Neural progenitor cell (in vitro differentiated cells): ENCODE measurements at regions not wholly inside any gene's neighbourhood (a gene's known extent, or its start where the extent isn't known, plus 50 kb on each side); places are given as distances from the start of the nearest gene placed in this dataset.

Source experiments
- DNase-seq: peaks from one replicate; pipeline ENCODE4 v3.0.0-alpha.2; 2016; ENCODE audit warnings: low spot score
- H2AFZ ChIP-seq: fragments of 200-600 bp; sonication (generic); replicated peaks from 2 replicates; pipeline ENCODE4 v1.6.1; 2016; ENCODE audit warnings: antibody characterized with exemption
- H3F3A ChIP-seq: fragments of 200-600 bp; sonication (generic); 2 replicates; pipeline ENCODE4 v1.6.1; 2016; ENCODE audit warnings: antibody characterized with exemption, low read depth
- H3K27ac ChIP-seq: fragments of 200-600 bp; sonication (generic); 2 replicates; pipeline ENCODE4 v1.5.1; 2016; ENCODE audit warnings: mild to moderate bottlenecking
- H3K27me3 ChIP-seq: fragments of 200-600 bp; sonication (generic); 2 replicates; pipeline ENCODE4 v1.6.1; 2016; ENCODE audit warnings: mild to moderate bottlenecking, moderate library complexity
- H3K36me3 ChIP-seq: fragments of 200-600 bp; sonication (generic); 2 replicates; pipeline ENCODE4 v1.5.1; 2016
- H3K4me1 ChIP-seq: fragments of 200-600 bp; sonication (generic); 2 replicates; pipeline ENCODE4 v1.6.1; 2016; ENCODE audit warnings: mixed run types
- H3K4me2 ChIP-seq: fragments of 200-600 bp; sonication (generic); 2 replicates; pipeline ENCODE4 v1.6.1; 2016
- H3K4me3 ChIP-seq: fragments of 200-600 bp; sonication (generic); 2 replicates; pipeline ENCODE4 v1.5.1; 2016
- H3K79me2 ChIP-seq: fragments of 200-600 bp; sonication (generic); 2 replicates; pipeline ENCODE4 v1.6.1; 2016; ENCODE audit warnings: low read depth
- H3K9ac ChIP-seq: fragments of 200-600 bp; sonication (generic); 2 replicates; pipeline ENCODE4 v1.6.1; 2016
- H3K9me3 ChIP-seq: fragments of 200-600 bp; sonication (generic); 2 replicates; pipeline ENCODE4 v1.5.1; 2016; ENCODE audit warnings: low read depth
- H4K20me1 ChIP-seq: fragments of 200-600 bp; sonication (generic); 2 replicates; pipeline ENCODE4 v1.6.1; 2016; ENCODE audit warnings: low read depth
- H3K27ac Mint-ChIP-seq: 3 replicates; pipeline ENCODE4 v1.8.0; 2021; ENCODE audit warnings: mixed read lengths
- H3K27me3 Mint-ChIP-seq: 2 replicates; pipeline ENCODE4 v1.8.0; 2022; ENCODE audit warnings: low read depth, mild to moderate bottlenecking, inconsistent platforms, moderate library complexity, mixed read lengths; ENCODE audit not compliant: insufficient read depth
- H3K36me3 Mint-ChIP-seq: 3 replicates; pipeline ENCODE4 v1.8.0; 2021; ENCODE audit warnings: mixed read lengths
- H3K4me1 Mint-ChIP-seq: 3 replicates; pipeline ENCODE4 v1.8.0; 2021; ENCODE audit warnings: mixed read lengths
- H3K4me3 Mint-ChIP-seq: 3 replicates; pipeline ENCODE4 v1.8.0; 2021; ENCODE audit warnings: mild to moderate bottlenecking, moderate library complexity, mixed read lengths
- H3K9me3 Mint-ChIP-seq: 3 replicates; pipeline ENCODE4 v1.8.0; 2020; ENCODE audit warnings: mixed read lengths
- CTCF ChIP-seq: fragments of 200-600 bp; sonication (generic); IDR thresholded peaks from 2 replicates; pipeline ENCODE4 v1.5.1; 2017; ENCODE audit warnings: antibody characterized with exemption, mild to moderate bottlenecking
- EZH2 ChIP-seq: fragments of 200-600 bp; sonication (generic); IDR thresholded peaks from 2 replicates; pipeline ENCODE4 v1.6.1; 2017; ENCODE audit warnings: antibody characterized with exemption, mild to moderate bottlenecking, moderate library complexity
- EZH2phosphoT487 ChIP-seq: fragments of 200-600 bp; sonication (generic); IDR thresholded peaks from 2 replicates; pipeline ENCODE4 v1.6.1; 2017; ENCODE audit warnings: antibody characterized with exemption

GRCh38 chr17:72485596-72485995, 364.8 kb downstream of the SOX9 start:
- Histone ChIP-seq H3K9me3 (no peaks in the 10 kb centered on the region), H3K9ac (no peak overlapping the region), H4K20me1 (no peaks in the 10 kb centered on the region), H3K79me2 (no peaks in the 10 kb centered on the region), H3K4me2 (no peak overlapping the region), H3K4me3 (no peak overlapping the region), H2AFZ (no peak overlapping the region), H3K4me1 (peaks cover 4% of the 10 kb centered on the region), H3K27ac (no peak overlapping the region), H3F3A (no peaks in the 10 kb centered on the region), H3K36me3 (no peaks in the 10 kb centered on the region), H3K27me3 (no peaks in the 10 kb centered on the region)
- H3K4me1 Mint-ChIP-seq: peaks cover 6% of the 10 kb centered on the region
- H3K27me3 Mint-ChIP-seq: peaks cover 3% of the 10 kb centered on the region
- no peak overlapping the region for H3K27ac Mint-ChIP-seq
- peaks cover 15% of the 10 kb centered on the region for H3K9me3 Mint-ChIP-seq
- no peak for DNase-seq
- TF ChIP-seq CTCF (no peak), EZH2 (no peak), EZH2phosphoT487 (no peak)
- no peak overlapping the region for H3K4me3 Mint-ChIP-seq
- H3K36me3 Mint-ChIP-seq: no peaks in the 10 kb centered on the region

GRCh38 chr17:72486806-72487205, 366.0 kb downstream of the SOX9 start:
- Histone ChIP-seq H4K20me1 (no peaks in the 10 kb centered on the region), H3K4me3 (no peak overlapping the region), H3K27me3 (no peaks in the 10 kb centered on the region), H3K9me3 (no peaks in the 10 kb centered on the region), H3K4me1 (peaks cover 4% of the 10 kb centered on the region), H3K4me2 (no peak overlapping the region), H3F3A (no peaks in the 10 kb centered on the region), H3K27ac (no peak overlapping the region), H3K9ac (no peak overlapping the region), H3K79me2 (no peaks in the 10 kb centered on the region), H3K36me3 (no peaks in the 10 kb centered on the region), H2AFZ (no peak overlapping the region)
- no peak overlapping the region for H3K4me3 Mint-ChIP-seq
- TF ChIP-seq EZH2phosphoT487: no peak
- no peak for TF ChIP-seq EZH2
- TF ChIP-seq CTCF: no peak
- no peak for DNase-seq
- H3K27ac Mint-ChIP-seq: no peak overlapping the region
- H3K4me1 Mint-ChIP-seq: peaks cover 6% of the 10 kb centered on the region
- peaks cover 3% of the 10 kb centered on the region for H3K27me3 Mint-ChIP-seq
- H3K36me3 Mint-ChIP-seq: no peaks in the 10 kb centered on the region
- H3K9me3 Mint-ChIP-seq: peaks cover 13% of the 10 kb centered on the region

- peaks cover 7% of the 10 kb centered on the region for H3K9me3 Mint-ChIP-seq
- DNase-seq: no peak
- H3K27ac ChIP-seq: no peak overlapping the region
- peaks cover 6% of the 10 kb centered on the region for H3K4me1 Mint-ChIP-seq
- peaks cover 4% of the 10 kb centered on the region for H3K4me1 ChIP-seq
- peaks cover 3% of the 10 kb centered on the region for H3K27me3 Mint-ChIP-seq
- no peaks in the 10 kb centered on the region for H3K27me3 ChIP-seq
- no peaks in the 10 kb centered on the region for H3F3A ChIP-seq
- no peaks in the 10 kb centered on the region for H3K36me3 Mint-ChIP-seq
- no peak overlapping the region for H3K4me2 ChIP-seq
- H3K36me3 ChIP-seq: no peaks in the 10 kb centered on the region
- no peak overlapping the region for H3K9ac ChIP-seq
- no peaks in the 10 kb centered on the region for H3K79me2 ChIP-seq
- no peak overlapping the region for H2AFZ ChIP-seq
- H4K20me1 ChIP-seq: no peaks in the 10 kb centered on the region
- H3K27ac Mint-ChIP-seq: no peak overlapping the region
- H3K4me3 ChIP-seq: no peak overlapping the region
- no peak overlapping the region for H3K4me3 Mint-ChIP-seq
- TF ChIP-seq EZH2phosphoT487 (no peak), CTCF (no peak), EZH2 (no peak)
- no peaks in the 10 kb centered on the region for H3K9me3 ChIP-seq
These were observed 367.1 kb downstream of the SOX9 start for GRCh38 chr17:72487731-72488494.
